HG02852 (cell line): ENCODE measurements at regions not wholly inside any gene's neighbourhood (a gene's known extent, or its start where the extent isn't known, plus 50 kb on each side); places are given as distances from the start of the nearest gene placed in this dataset.
A peak's percentile ranks its signal among the peaks of the same experiment; 100 is the strongest.
"Not testable (repeated sequence)": the region's sequence is repeated elsewhere in the genome, so short reads cannot be mapped to it uniquely, and the experiment has no call there.

Experiments
- ATAC-seq: cut with Tn5 transposase; IDR thresholded peaks from one replicate; pipeline ENCODE4 v1.9.1; 2021; ENCODE audit warnings: mild to moderate bottlenecking, moderate library complexity; ENCODE audit not compliant: unreplicated experiment

GRCh38 chr15:94970802-94971201 lies 739.4 kb downstream of the MCTP2 start:
- ATAC-seq, result no peak

- ATAC-seq, result no peak
Observed at GRCh38 chr15:94972314-94972713, 741.0 kb downstream of the MCTP2 start.

GRCh38 chr15:94987085-94987484 lies 755.7 kb downstream of the MCTP2 start:
- ATAC-seq, result no peak

- no peak for ATAC-seq
Observed at GRCh38 chr15:94991718-94992117, 760.4 kb downstream of the MCTP2 start.

GRCh38 chr15:95009635-95010034 lies 778.3 kb downstream of the MCTP2 start:
- no peak for ATAC-seq

GRCh38 chr15:95013381-95013780 lies 782.0 kb downstream of the MCTP2 start:
- ATAC-seq, result no peak

- ATAC-seq, result no peak
Observed at GRCh38 chr15:95016511-95017229, 785.3 kb downstream of the MCTP2 start.

GRCh38 chr15:95017666-95018328 lies 786.4 kb downstream of the MCTP2 start:
- no peak for ATAC-seq

GRCh38 chr15:95018888-95019545 lies 787.7 kb downstream of the MCTP2 start:
- ATAC-seq, result peak; percentile 88

GRCh38 chr15:95019907-95020306 lies 788.5 kb downstream of the MCTP2 start:
- ATAC-seq, result no peak

GRCh38 chr15:95021816-95022215 lies 790.5 kb downstream of the MCTP2 start:
- no peak for ATAC-seq

GRCh38 chr15:95024351-95024750 lies 793.0 kb downstream of the MCTP2 start:
- ATAC-seq, result no peak

GRCh38 chr15:95025924-95026728 lies 794.8 kb downstream of the MCTP2 start:
- no peak for ATAC-seq

GRCh38 chr15:95027981-95028380 lies 796.6 kb downstream of the MCTP2 start:
- ATAC-seq, result no peak

GRCh38 chr15:95032156-95032555 lies 800.8 kb downstream of the MCTP2 start:
- ATAC-seq, result no peak

- no peak for ATAC-seq
Observed at GRCh38 chr15:95035106-95035505, 803.7 kb downstream of the MCTP2 start.

GRCh38 chr15:95041297-95041696 lies 809.9 kb downstream of the MCTP2 start:
- ATAC-seq, result no peak

- not testable (repeated sequence) for ATAC-seq
Observed at GRCh38 chr15:95043236-95043932, 812.0 kb downstream of the MCTP2 start.

GRCh38 chr15:95043933-95044313 lies 812.6 kb downstream of the MCTP2 start:
- ATAC-seq, result no peak

GRCh38 chr15:95044745-95045417 lies 813.5 kb downstream of the MCTP2 start:
- no peak for ATAC-seq
